K562 (cell line): ENCODE measurements at regions not wholly inside any gene's neighbourhood (a gene's known extent, or its start where the extent isn't known, plus 50 kb on each side); places are given as distances from the start of the nearest gene placed in this dataset.
A peak's percentile ranks its signal among the peaks of the same experiment; 100 is the strongest.

Experiments used
- ATAC-seq: fragments of 200-7000 bp; cut with Tn5 transposase; 3 replicates; pipeline ENCODE4 v1.9.1; 2020; ENCODE audit warnings: moderate library complexity
- BruUV-seq: library from RNA; stranded (reverse); fragments of 400-500 nt; replicated peaks from 2 replicates; lab custom pipeline; 2021; lab: Mats Ljungman, UMichigan
- CTCF ChIA-PET: fragments of 300-600 bp; formaldehyde crosslinking; extraction: SDS; loops from one replicate; lab custom pipeline; 2021; ENCODE audit warnings: low intra/inter-chr PET ratio; lab: Yijun Ruan, JAX
- POLR2A ChIA-PET: fragments of 300-600, 350-650 bp; sonication (Branson Sonifier 250); formaldehyde crosslinking; extraction: SDS; loops from one replicate; lab custom pipeline; 2021; ENCODE audit warnings: antibody characterized with exemption, inconsistent platforms; lab: Yijun Ruan, JAX
- DNase-seq, 4 experiments: peaks; one replicate each; pipeline versions ENCODE4 v3.0.0 to v3.0.0-alpha.2; 2011 to 2018; ENCODE audit warnings: low spot score in 3 of 4, mixed read lengths in 3 of 4; ENCODE audit errors: extremely low read depth in 1 of 4
- FAIRE-seq: peaks from 2 replicates; lab custom pipeline; 2011; peaks lifted over from hg19 to GRCh38; lab: Jason Lieb, UNC
- H2AFZ ChIP-seq: 2 replicates; pipeline ENCODE4 v1.6.0; 2011; ENCODE audit warnings: low read depth, low read length, control low read depth, inconsistent platforms
- H3K27ac ChIP-seq: fragments of 200-600 bp; 3 replicates; pipeline ENCODE4 v1.8.0; 2011; ENCODE audit warnings: low read depth, mild to moderate bottlenecking, control low read depth, inconsistent platforms, low read length, moderate library complexity, mixed read lengths; ENCODE audit errors: extremely low read depth
- H3K27me3 ChIP-seq, 2 experiments: fragments of 300-600 bp in 1 of 2; 2 replicates in 1 of 2; 3 replicates in 1 of 2; pipeline versions ENCODE4 v1.6.0 to v1.8.0; 2011; ENCODE audit warnings: inconsistent platforms in 2 of 2, low read length in 2 of 2, mild to moderate bottlenecking in 1 of 2, mixed read lengths in 1 of 2, moderate library complexity in 1 of 2; ENCODE audit not compliant: control insufficient read depth in 2 of 2, insufficient read depth in 2 of 2
- H3K36me3 ChIP-seq: fragments of 300-600 bp; 3 replicates; pipeline ENCODE4 v1.8.0; 2011; ENCODE audit warnings: mild to moderate bottlenecking, low read length, inconsistent platforms; ENCODE audit not compliant: control insufficient read depth, insufficient read depth
- H3K4me1 ChIP-seq, 2 experiments: fragments of 200-600 bp in 1 of 2; replicated peaks in 1 of 2; 2 replicates in 1 of 2; 3 replicates in 1 of 2; pipeline versions ENCODE4 v1.5.1 to v1.8.0; 2011; ENCODE audit warnings: inconsistent platforms in 2 of 2, low read length in 2 of 2, mild to moderate bottlenecking in 1 of 2, mixed read lengths in 1 of 2, moderate library complexity in 1 of 2; ENCODE audit not compliant: control insufficient read depth in 2 of 2, insufficient read depth in 2 of 2
- H3K4me2 ChIP-seq: 2 replicates; pipeline ENCODE4 v1.6.1; 2011; ENCODE audit warnings: low read length, control low read depth, inconsistent platforms, mixed read lengths; ENCODE audit not compliant: insufficient read depth
- H3K4me3 ChIP-seq: fragments of 200-600 bp; sonication (generic), shearing (Covaris generic); 2 replicates; pipeline ENCODE4 v1.5.1; 2016; ENCODE audit warnings: control low read depth, inconsistent platforms
- H3K79me2 ChIP-seq: fragments of 200-600 bp; 3 replicates; pipeline ENCODE4 v1.8.0; 2011; ENCODE audit warnings: low read length, inconsistent platforms; ENCODE audit not compliant: control insufficient read depth, insufficient read depth
- H3K9ac ChIP-seq, 2 experiments: 2 replicates each; pipeline versions ENCODE4 v1.6.0 to v1.6.1; 2011; ENCODE audit warnings: low read depth in 2 of 2, low read length in 2 of 2, control low read depth in 1 of 2, inconsistent platforms in 1 of 2, mild to moderate bottlenecking in 1 of 2, mixed read lengths in 1 of 2; ENCODE audit not compliant: insufficient read depth in 1 of 2
- H3K9me1 ChIP-seq: one replicate; pipeline ENCODE4 v1.6.0; 2011; ENCODE audit warnings: inconsistent platforms, mild to moderate bottlenecking, low read length, moderate library complexity; ENCODE audit not compliant: control insufficient read depth, insufficient read depth
- H3K9me3 ChIP-seq: replicated peaks from 2 replicates; pipeline ENCODE4 v1.5.1; 2011; ENCODE audit warnings: low read depth, low read length, inconsistent platforms; ENCODE audit not compliant: control insufficient read depth, insufficient read depth
- H4K20me1 ChIP-seq: replicated peaks from 2 replicates; pipeline ENCODE4 v1.6.1; 2011; ENCODE audit warnings: low read length, inconsistent platforms, mixed read lengths; ENCODE audit not compliant: control insufficient read depth, insufficient read depth
- ARID1B ChIP-seq: fragments of 450-650 bp; IDR thresholded peaks from 2 replicates; pipeline ENCODE4 v1.6.1; 2016; ENCODE audit warnings: antibody characterized with exemption, mild to moderate bottlenecking, inconsistent platforms
- CEBPB ChIP-seq: fragments of 450-650 bp; IDR thresholded peaks from 2 replicates; pipeline ENCODE4 v1.6.1; 2016; ENCODE audit warnings: missing genetic modification characterization, missing compliant biosample characterization
- CEBPG ChIP-seq, 3 experiments: fragments of 200-800 bp in 1 of 3; sonication (Bioruptor generic) in 1 of 3; sonication (generic) in 1 of 3; formaldehyde crosslinking in 1 of 3; IDR thresholded peaks in 2 of 3; conservative IDR thresholded peaks in 1 of 3; 2 replicates each; pipeline versions ENCODE4 v1.6.1 to v1.8.0; 2016 to 2022; ENCODE audit warnings: missing compliant biosample characterization in 2 of 3, missing genetic modification characterization in 2 of 3, mild to moderate bottlenecking in 1 of 3, missing genetic modification reagents in 1 of 3
- CREM ChIP-seq: IDR thresholded peaks from 2 replicates; pipeline ENCODE4 v1.6.1; 2014; ENCODE audit warnings: antibody characterized with exemption, low read depth
- E2F3 ChIP-seq: fragments of 250-450 bp; sonication (Bioruptor Pico); IDR thresholded peaks from 2 replicates; pipeline ENCODE4 v1.4.0; 2020; ENCODE audit warnings: mild to moderate bottlenecking
- LARP7 ChIP-seq: fragments of 450-650 bp; IDR thresholded peaks from 2 replicates; pipeline ENCODE4 v1.6.1; 2016
- TRIM24 ChIP-seq, 2 experiments: fragments of 450-650 bp; IDR thresholded peaks; 2 replicates each; pipeline ENCODE4 v1.6.1; 2016
- WGBS: fragments of 100-300 bp; shearing (Covaris generic); methylation state at CpG from one replicate; pipeline ENCODE4 v1.1.6; 2016; ENCODE audit warnings: low coverage, mixed read lengths; ENCODE audit not compliant: insufficient coverage; ENCODE audit errors: missing lambda C conversion rate; 5-methylcytosine and 5-hydroxymethylcytosine counted together
- in situ Hi-C: fragments of 300-500 bp; cut with MboI; formaldehyde crosslinking; loops from 4 replicates; pipeline ENCODE4 v1.15.0; 2018; ENCODE audit warnings: inconsistent platforms, mixed read lengths
- intact Hi-C: fragments of 100-400 bp; cut with micrococcal nuclease; formaldehyde crosslinking; loops from 2 replicates; pipeline ENCODE4 v1.14.2; 2022
- TF ChIP-seq, protein P1 (sequence below): fragments of 450-650 bp; IDR thresholded peaks from 2 replicates; pipeline ENCODE4 v1.6.1; 2016; ENCODE audit warnings: missing biosample characterization, missing genetic modification characterization

DNA sequence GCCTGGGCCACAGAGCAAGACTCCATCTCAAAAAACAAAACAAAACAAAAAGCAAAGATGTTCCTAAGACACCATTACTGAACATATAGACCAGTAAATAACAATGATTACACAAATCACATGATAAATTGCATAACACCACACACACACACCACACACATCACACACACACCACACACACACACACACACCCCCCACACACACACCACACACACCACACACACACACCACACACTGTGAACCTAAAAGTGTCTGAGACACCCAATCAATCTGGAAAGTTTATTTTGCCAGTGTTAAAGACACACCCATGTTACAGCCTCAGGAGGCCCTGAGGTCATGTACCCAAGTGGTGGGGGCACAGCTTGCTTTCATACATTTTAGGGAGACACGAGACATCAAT, 62.6 kb upstream of the ASAP2 start:
- CTCF ChIA-PET, result interaction anchor here (1.1 to 3.4 kb wide), 3 partner anchors 112 to 228 kb away, joined by 3 to 29 read pairs (median 13); no protein-coding TSS in a partner anchor
- POLR2A ChIA-PET, result interaction anchor here (1.1 kb wide), 1 partner anchor 32 kb away, joined by 3 read pairs; no protein-coding TSS in a partner anchor
- H3K79me2 ChIP-seq, result no peaks in the 10 kb centered on the region
- no peak overlapping the region for H3K4me2 ChIP-seq
- in situ Hi-C loops, result loop anchor here (5.0 kb wide), 1 partner anchor 228 kb away; no protein-coding TSS in a partner anchor
- BruUV-seq, result no TSS peak
- H4K20me1 ChIP-seq, result no peaks in the 10 kb centered on the region
- H3K27ac ChIP-seq, result no peak overlapping the region
- H3K27me3 ChIP-seq, result peaks cover 14 to 25% of the 10 kb centered on the region in 2 experiments; a peak in 4 of 5 replicates
- peak; percentile 78 for FAIRE-seq
- TF ChIP-seq CEBPG (CRISPR knock-in tag; IDR thresholded peaks at IDR 0.05) (no peak), CEBPG (tag; conservative IDR thresholded peaks at IDR 0.05 in 1 of 2, IDR thresholded peaks at IDR 0.05 in 1 of 2) (0 out of 4 replicates have a peak, but pooled peaks of 1 of the 2 experiments have one; percentile 21), CEBPB (tag) (peak; percentile 49; the same call in 1 of the 2 replicates), LARP7 (0 out of 2 replicates have a peak, but pooled peaks have one; percentile 38), E2F3 (CRISPR knock-in tag) (no peak), ARID1B (0 out of 2 replicates have a peak, but pooled peaks have one; percentile 17), CREM (no peak), TRIM24 (IDR thresholded peaks at IDR 0.05) (peak; percentile 54 to 60; a peak in 3 of 4 replicates)
- TF ChIP-seq, protein P1, sequence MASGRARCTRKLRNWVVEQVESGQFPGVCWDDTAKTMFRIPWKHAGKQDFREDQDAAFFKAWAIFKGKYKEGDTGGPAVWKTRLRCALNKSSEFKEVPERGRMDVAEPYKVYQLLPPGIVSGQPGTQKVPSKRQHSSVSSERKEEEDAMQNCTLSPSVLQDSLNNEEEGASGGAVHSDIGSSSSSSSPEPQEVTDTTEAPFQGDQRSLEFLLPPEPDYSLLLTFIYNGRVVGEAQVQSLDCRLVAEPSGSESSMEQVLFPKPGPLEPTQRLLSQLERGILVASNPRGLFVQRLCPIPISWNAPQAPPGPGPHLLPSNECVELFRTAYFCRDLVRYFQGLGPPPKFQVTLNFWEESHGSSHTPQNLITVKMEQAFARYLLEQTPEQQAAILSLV (tag), result peak; percentile 59; the same call in 1 of the 2 replicates
- TF ChIP-seq, all 486 proteins: peak for 6
- 57% methylated on average over 1 of the region's 1 CpG for WGBS
- Histone ChIP-seq H3K36me3 (no peaks in the 10 kb centered on the region), H3K9ac (no peak overlapping the region), H3K4me1 (peaks cover 6 to 28% of the 10 kb centered on the region in 2 experiments; a peak in 4 of 5 replicates), H3K9me1 (no peaks in the 10 kb centered on the region), H3K4me3 (no peak overlapping the region), H2AFZ (no peak overlapping the region), H3K9me3 (no peaks in the 10 kb centered on the region)
- DNase-seq (no peak), ATAC-seq (no peak)
- intact Hi-C loops, result loop anchor here (5.0 to 10.0 kb wide), 6 partner anchors 63 to 621 kb away; partner anchors contain the start of genes ADAM17, ASAP2, CPSF3 and ITGB1BP1
